Activated CD4-positive, CD25-positive, alpha-beta regulatory T cell treated with anti-CD3 and anti-CD28 coated beads, Interleukin-2, amount 50 U/mL, for 24 hours (primary cell): ENCODE measurements at regions not wholly inside any gene's neighbourhood (a gene's known extent, or its start where the extent isn't known, plus 50 kb on each side); places are given as distances from the start of the nearest gene placed in this dataset.

ENCODE experiments used
- ATAC-seq, 2 donors: fragments of 150-1000 bp; cut with Tn5 transposase; one replicate each; pipeline ENCODE4 v1.10.0; 2021; ENCODE audit warnings: mild to moderate bottlenecking in 1 of 2, moderate library complexity in 1 of 2

DNA sequence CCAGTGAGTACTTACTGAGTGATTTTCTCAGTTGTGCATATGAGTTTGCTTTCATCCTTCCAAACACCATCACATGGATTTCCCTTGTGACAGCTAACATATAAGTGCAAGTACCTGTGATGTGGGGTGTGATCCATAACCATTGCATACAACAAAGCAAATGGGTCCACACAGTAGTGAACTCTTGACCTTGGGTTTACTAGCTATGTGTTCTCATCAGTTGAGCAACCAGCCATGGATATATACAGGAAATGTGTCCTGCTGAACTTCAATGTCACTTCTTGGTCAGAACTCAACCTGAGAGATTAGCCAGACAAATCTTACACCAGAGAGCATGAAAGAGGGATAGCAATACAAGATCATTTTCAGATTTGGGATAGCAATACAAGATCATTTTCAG lies 420.9 kb upstream of the KCNH7 start:
- no peak for ATAC-seq

GRCh38 chr2:163255086-163255485 lies 416.5 kb upstream of the KCNH7 start:
- no peak for ATAC-seq

DNA sequence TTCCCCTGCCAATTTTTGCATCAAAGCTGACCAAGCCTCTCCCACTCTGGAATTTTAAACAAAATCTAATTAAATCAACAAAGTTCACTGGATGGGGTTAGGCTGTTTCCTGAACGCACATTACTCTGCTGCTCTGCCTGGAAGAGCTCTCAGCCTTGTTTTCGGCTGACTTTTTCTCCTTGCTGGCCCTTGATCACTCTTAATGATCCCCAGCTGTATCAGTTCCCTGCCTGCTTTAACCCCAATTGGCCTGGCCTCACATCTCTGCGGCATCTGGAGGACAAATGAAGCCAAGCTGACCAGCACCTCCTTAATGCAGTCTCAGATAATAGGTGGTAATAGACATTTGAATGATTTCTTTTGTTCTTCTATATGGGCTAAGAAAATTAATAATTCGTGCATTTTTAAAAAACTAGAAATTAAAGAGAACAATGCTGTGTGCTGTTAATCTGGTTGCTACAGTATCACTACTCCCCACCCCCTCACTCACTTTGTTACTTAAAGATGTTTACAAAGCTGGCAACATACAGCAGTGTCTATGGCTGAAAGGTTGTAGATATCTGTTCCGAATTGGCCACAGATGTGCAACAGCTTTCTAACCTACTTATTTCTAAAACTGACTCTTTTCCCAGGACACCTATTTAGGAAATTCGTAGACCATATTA lies 415.2 kb upstream of the KCNH7 start:
- ATAC-seq = no peak

DNA sequence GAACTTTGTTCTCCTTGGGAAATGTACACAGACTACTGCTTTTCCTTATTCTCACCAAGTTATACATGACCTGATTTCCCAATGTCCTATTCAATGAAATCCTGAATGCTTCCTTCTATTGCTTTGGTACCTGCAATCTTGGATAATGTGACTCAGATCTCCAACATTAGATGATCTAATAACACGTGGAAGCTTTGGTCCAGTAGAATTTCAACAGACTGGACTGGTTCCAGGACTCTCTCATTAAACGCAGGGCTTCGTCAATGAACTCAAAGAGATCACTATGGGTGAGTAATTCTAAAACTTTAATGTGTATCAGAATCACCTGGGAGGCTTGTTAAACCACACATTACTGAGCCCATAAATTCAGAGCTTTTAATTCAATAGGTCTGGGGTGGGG lies 413.6 kb upstream of the KCNH7 start:
- ATAC-seq = no peak

DNA sequence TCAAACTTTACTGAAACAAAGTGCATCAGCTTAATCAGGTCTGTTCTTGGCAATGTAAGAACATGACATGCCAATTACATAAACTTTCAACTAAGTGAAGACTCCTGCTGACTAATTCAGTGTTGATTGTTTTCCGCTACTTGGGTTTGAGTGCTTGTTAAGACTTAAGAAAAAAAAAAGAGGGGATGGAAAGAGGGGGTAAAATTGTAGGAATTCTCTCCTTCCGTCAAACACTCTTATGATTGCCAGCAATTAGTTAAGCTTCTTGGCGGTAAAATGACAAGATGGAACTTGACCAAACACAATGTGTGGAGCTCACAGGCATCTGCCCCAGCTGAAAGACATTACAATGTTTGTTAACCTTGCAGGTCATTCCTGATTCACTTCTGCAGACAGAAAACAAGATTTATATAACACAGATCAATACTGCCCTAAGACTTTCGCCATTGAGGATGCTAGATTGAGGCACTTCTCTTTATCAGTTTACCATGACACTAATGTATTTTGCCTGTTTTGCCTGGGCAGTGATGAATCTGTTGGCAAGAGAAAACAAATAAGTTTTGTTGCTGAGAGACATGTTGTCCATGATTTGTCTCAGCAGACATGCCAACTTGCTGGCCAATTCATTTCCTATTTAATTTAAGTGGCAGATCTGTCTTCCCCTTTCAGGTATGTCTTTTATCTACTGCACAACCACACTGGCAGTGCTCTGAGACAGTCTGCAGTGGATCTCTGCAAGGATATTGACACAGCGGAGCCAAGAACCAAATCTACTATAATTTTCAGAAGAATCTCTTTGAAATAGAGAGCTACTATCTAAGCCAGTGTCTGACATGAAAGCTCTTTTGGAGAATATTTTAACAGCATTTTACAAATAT lies 410.0 kb upstream of the KCNH7 start:
- no peak for ATAC-seq

DNA sequence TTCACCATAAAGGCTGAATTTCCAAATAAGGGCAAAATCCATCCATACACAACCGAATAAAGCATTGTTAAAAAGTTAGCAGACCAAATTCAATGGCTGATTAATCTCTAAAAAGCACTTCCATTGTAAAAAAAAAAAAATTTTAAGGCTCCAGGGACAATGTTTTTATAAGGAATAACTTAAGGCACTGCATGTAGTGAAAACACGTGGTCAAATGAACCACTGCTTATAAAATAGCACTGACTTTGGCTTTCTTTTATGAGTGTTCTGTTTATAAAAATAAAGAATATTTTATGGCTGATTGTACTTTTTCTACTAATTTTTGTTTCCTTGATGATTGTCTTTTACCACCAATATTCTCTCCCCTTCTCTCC lies 409.3 kb upstream of the KCNH7 start:
- ATAC-seq = no peak

DNA sequence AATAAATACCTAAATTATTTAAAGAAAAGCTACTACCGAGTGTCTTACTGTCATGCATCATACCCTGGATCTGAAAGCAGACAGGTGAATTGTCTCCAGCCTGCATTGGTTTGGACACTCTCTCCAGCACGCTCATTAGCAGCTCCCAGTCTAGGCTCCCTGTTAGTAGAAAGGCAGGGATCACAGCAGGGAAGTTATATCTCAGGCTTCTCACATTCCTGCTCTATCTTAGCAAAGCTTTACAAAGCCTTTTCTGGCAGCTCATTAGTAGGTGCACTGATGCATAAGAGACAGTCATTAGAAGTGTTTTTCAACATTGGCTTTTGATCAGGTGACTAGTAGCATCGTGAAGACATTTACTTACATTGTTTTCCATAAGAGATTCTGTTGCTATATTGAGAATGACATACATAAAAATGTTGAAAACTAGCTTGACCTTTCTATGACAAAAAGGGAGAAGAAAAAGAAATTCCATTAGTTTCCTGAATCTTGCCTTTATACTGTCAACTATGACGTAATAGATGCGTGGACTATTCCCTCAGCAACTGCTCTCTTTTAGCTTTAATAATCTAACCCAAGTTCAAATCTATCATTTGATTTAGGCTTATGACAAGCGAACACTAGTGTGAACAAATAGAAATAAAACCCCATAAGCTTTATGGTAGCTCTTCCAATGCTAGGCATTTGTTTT lies 408.7 kb upstream of the KCNH7 start:
- no peak for ATAC-seq

- ATAC-seq = no peak
Measured at GRCh38 chr2:163246135-163246534, 407.6 kb upstream of the KCNH7 start.

DNA sequence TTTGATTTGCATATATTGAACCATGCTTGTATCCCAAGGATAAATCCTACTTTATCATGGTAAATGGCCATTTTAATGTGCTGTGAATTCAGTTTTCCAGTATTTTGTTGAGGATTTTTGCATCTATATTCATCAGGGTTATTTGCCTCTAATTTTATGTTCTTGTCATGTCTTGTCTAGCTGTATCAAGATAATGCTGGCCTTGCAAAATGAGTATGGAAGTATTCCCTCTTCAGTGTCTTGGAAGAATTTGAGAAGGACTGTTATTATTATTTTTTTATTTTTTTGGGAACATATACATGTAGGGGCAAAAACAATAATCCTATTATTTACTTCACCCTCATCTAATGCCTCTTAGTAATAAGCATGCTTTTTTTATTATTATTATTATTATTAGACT lies 398.0 kb upstream of the KCNH7 start:
- no peak for ATAC-seq

DNA sequence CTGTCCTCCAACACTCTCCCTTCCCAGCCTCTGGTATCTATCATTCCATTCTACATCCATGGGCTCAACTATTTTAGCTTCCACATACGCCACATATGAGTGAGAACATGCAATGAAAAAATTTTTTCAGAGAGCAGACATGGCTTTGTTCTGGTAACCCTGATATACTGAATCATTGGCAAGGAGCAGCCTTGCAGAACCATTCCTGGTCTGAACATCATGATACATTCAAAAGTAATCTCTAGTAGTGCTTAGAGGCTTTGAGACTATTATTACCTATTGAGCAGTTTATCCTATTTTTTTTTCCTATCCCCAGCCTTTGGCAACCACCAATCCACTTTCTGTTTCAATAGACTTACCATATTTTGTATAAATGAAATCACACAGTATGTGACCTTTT lies 393.1 kb upstream of the KCNH7 start:
- ATAC-seq = no peak

- no peak for ATAC-seq
Measured at GRCh38 chr2:163213661-163214081, 375.1 kb upstream of the KCNH7 start.

DNA sequence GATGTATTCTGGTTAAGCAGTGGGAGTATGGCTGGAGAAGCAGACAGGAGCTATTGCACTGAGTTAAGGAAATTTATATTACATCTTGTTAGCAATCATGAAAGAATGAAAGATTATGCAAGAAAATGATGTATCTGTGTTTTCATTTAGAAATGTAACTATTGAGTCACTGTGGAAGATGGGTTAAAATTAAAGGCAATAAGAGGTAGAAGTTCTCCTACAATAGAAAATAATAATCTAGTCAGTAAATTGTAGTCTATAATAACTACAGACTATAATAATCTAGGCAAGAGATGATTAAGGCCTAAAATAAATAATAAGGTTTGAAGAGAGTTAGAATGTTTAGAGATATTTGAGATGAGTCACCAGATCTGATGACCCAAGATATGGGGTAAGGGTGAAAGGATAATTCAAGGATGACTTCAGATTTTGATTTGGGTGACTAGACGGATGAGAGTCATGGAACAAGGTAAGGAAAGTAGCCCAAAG lies 371.9 kb upstream of the KCNH7 start:
- no peak for ATAC-seq

DNA sequence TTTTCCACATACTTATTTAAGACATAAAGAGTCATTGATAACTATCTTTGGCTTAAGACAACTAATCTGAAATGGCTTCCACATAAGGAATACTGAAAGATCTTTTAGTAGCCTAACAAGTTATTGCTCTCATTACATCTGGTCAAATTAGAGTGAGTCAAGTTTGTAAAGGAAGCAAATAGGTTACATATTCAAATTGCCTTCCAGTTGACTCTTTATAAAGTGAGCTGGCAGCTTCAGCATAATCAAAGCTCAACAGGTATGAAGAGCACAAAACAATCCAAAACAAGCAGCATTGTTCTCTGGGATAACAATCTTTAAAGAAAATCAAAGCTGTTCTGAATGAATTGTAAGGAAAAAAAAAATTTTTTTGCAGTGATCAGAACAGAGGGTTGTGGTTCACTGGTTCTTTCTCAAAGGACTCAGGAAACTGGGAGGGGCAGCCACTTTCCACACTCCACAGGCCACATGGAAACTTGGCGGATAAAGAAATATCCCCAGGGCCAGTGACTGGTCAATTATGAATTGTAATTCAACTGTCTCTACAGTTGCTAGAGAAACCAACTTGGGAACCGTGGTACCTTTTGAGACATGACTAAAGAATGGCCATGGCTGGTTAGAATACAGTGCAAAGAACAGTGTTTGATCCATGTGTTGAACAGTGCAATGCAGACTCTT lies 369.3 kb upstream of the KCNH7 start:
- ATAC-seq = no peak

DNA sequence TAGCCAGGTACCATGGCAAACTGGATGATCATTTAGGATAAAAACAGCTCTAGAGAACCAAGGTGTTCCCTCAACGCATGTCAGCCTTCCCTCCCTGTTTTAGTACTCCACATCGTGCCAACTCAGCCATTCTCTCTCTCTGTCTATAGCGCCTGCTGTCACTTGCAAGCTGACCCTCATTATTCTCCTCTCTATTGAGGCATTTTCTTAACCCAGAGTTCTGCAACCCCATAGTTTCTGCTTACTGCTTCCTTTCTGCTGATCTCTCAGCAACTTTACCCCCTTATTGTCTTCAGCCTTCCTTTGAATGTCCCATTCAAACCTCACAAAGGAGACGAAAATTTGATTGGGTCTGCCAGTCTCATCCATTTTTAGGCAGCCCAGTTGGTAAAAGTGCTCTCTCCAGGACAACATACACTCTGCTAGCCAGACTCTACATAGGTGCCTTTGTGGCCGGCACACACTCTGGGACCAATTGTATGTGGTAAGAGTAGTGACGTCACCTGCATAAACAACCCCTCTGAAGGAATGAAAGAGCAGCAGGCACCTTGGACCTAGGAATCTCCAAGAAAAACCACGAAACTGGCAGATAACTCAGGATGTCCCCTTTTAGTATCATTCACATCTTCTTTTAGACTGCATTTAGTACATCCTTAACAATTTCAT lies 367.2 kb upstream of the KCNH7 start:
- ATAC-seq = no peak

DNA sequence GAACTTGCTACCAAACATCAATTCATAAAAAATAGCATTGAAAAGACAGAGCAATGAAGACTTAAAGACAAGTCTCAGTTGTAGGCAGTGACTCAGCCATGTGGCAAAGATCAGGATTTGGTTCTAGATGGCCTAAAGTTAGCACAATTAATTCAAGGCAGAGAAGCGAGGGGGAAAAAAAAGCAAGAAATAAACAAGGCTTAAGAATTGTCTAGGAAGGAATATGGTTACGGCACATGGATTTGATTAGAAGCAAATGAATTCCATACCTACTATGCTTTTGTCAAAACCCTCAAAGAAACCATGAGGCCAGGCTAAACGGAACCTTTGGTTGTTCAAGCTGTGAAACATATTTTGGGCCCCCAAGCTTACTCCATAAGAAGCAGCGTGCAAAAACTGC lies 362.2 kb upstream of the KCNH7 start:
- ATAC-seq = no peak

GRCh38 chr2:163198972-163199371 lies 360.4 kb upstream of the KCNH7 start:
- ATAC-seq = no peak

DNA sequence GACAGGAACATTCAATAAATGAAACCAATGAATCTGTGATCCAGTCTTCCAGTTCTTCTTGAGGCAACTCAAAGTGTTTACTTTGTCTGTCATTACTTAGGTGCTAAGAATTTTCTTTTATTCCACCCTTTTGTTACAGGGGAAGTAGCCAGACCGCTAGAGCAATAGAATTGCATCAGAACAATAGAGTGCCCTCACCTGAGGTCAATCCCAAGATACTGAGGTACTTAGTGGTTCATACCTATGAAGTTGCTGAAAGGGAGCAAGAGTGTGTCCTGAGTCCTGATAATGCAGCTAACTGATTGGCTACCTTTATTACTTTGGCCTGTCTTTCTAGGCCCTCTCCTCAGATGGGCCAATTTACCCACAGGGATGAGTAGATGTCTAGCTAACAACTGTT lies 359.4 kb upstream of the KCNH7 start:
- ATAC-seq = no peak

GRCh38 chr2:163191372-163191771 lies 352.8 kb upstream of the KCNH7 start:
- no peak for ATAC-seq

- ATAC-seq = no peak
Measured at GRCh38 chr2:163187995-163188655, 349.6 kb upstream of the KCNH7 start.

DNA sequence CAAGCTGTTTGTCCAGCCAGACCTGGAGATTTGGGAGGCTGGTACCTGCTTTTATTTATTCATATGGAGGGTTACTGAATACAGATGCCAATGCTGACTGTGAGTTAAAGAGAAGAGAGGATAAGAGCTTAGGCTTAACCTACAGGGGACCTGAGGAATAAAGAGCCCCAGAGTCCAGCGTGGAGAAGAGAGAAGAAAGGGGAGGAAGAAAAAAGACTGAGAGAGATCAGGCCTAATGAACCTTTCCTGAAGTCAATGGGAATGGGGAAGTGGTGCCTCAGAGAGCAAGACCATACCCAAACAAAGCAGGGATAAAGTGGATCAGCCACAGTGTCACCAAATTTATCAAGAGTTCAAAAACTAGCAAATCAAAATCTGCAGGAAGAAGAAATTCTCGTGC lies 348.6 kb upstream of the KCNH7 start:
- no peak for ATAC-seq

DNA sequence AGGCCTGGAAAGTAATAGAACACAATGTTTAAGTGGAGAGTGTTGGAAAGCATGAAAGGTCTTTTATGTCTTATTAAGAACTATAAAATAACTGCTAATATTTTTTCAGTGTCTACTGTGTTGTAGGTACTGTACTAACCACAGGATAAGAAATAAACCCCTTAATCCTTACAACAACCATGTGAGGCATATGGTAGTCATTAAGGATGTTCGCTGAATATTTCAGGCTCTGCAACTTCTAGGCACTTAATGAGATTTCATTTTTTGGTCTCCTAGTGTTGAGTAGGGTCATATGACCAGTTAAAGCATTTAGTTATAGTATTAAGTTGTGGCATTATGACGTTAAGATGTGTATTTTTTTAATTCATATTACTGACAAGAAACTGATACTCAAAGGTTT lies 346.6 kb upstream of the KCNH7 start:
- ATAC-seq = no peak

GRCh38 chr2:163182764-163183354 lies 344.3 kb upstream of the KCNH7 start:
- no peak for ATAC-seq
